ENCODE measurements at regions not wholly inside any gene's neighbourhood (a gene's known extent, or its start where the extent isn't known, plus 50 kb on each side); places are given as distances from the start of the nearest gene placed in this dataset.
"Not testable (repeated sequence)": the region's sequence is repeated elsewhere in the genome, so short reads cannot be mapped to it uniquely, and the experiment has no call there.

GRCh38 chr2:208773074-208773473 lies 366.5 kb downstream of the PTH2R start:
- TF ChIP-seq, protein P1, sequence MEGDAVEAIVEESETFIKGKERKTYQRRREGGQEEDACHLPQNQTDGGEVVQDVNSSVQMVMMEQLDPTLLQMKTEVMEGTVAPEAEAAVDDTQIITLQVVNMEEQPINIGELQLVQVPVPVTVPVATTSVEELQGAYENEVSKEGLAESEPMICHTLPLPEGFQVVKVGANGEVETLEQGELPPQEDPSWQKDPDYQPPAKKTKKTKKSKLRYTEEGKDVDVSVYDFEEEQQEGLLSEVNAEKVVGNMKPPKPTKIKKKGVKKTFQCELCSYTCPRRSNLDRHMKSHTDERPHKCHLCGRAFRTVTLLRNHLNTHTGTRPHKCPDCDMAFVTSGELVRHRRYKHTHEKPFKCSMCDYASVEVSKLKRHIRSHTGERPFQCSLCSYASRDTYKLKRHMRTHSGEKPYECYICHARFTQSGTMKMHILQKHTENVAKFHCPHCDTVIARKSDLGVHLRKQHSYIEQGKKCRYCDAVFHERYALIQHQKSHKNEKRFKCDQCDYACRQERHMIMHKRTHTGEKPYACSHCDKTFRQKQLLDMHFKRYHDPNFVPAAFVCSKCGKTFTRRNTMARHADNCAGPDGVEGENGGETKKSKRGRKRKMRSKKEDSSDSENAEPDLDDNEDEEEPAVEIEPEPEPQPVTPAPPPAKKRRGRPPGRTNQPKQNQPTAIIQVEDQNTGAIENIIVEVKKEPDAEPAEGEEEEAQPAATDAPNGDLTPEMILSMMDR (IDR thresholded peaks at IDR 0.05), result not testable (repeated sequence)
- not testable (repeated sequence) for TF ChIP-seq POLR2A (IDR thresholded peaks at IDR 0.05)
